ENCODE measurements at regions not wholly inside any gene's neighbourhood (a gene's known extent, or its start where the extent isn't known, plus 50 kb on each side); places are given as distances from the start of the nearest gene placed in this dataset.

- no peak for DNase-seq (ENCODE audit: low read depth)
These were observed 151.6 kb upstream of the PRSS58 start for GRCh38 chr7:142409471-142409870.

- DNase-seq (ENCODE audit: low read depth) = no peak
These were observed 150.9 kb upstream of the PRSS58 start for GRCh38 chr7:142408794-142409193.

GRCh38 chr7:142407939-142408570, 150.2 kb upstream of the PRSS58 start:
- no peak for DNase-seq (ENCODE audit: low read depth)

GRCh38 chr7:142405122-142405765, 147.4 kb upstream of the PRSS58 start:
- no peak for DNase-seq (ENCODE audit: low read depth)

- no peak for DNase-seq (ENCODE audit: low read depth)
These were observed 144.1 kb upstream of the PRSS58 start for GRCh38 chr7:142401951-142402350.

- no peak for DNase-seq (ENCODE audit: low read depth)
These were observed 142.2 kb upstream of the PRSS58 start for GRCh38 chr7:142400042-142400533.

GRCh38 chr7:142391191-142391992, 133.5 kb upstream of the PRSS58 start:
- no peak for DNase-seq (ENCODE audit: low read depth)

GRCh38 chr7:142389544-142389943, 131.7 kb upstream of the PRSS58 start:
- DNase-seq (ENCODE audit: low read depth) = no peak

- DNase-seq (ENCODE audit: low read depth) = no peak
These were observed 127.9 kb upstream of the PRSS58 start for GRCh38 chr7:142385491-142386340.

GRCh38 chr7:142384493-142384922, 126.7 kb upstream of the PRSS58 start:
- DNase-seq (ENCODE audit: low read depth) = no peak

GRCh38 chr7:142383841-142384492, 126.1 kb upstream of the PRSS58 start:
- DNase-seq (ENCODE audit: low read depth) = no peak

GRCh38 chr7:142381727-142382390, 124.0 kb upstream of the PRSS58 start:
- DNase-seq (ENCODE audit: low read depth) = no peak

GRCh38 chr7:142380069-142380468, 122.2 kb upstream of the PRSS58 start:
- DNase-seq (ENCODE audit: low read depth) = no peak

GRCh38 chr7:142379201-142379885, 121.5 kb upstream of the PRSS58 start:
- DNase-seq (ENCODE audit: low read depth) = no peak

- DNase-seq (ENCODE audit: low read depth) = no peak
These were observed 119.7 kb upstream of the PRSS58 start for GRCh38 chr7:142377567-142377966.

- DNase-seq (ENCODE audit: low read depth) = no peak
These were observed 118.6 kb upstream of the PRSS58 start for GRCh38 chr7:142376356-142376997.

GRCh38 chr7:142375710-142376313, 118.0 kb upstream of the PRSS58 start:
- DNase-seq (ENCODE audit: low read depth) = no peak

- DNase-seq (ENCODE audit: low read depth) = no peak
These were observed 114.9 kb upstream of the PRSS58 start for GRCh38 chr7:142372727-142373126.

Data from activated gamma-delta T cell treated with anti-CD3 and anti-CD28 coated beads, Interleukin-2, amount 50 U/mL, for 16 hours (primary cell).